Breast epithelium (tissue), 3 donors: ENCODE measurements at regions not wholly inside any gene's neighbourhood (a gene's known extent, or its start where the extent isn't known, plus 50 kb on each side); places are given as distances from the start of the nearest gene placed in this dataset.

Source experiments
- POLR2A ChIP-seq: fragments of 450-650 bp; IDR thresholded peaks from one replicate; pipeline ENCODE4 v1.6.1; 2016; ENCODE audit warnings: antibody characterized with exemption, mild to moderate bottlenecking, moderate library complexity
- TF ChIP-seq, protein P1 (sequence below), 3 donors: fragments of 450-650 bp; IDR thresholded peaks; one replicate each; pipeline ENCODE4 v1.5.1; 2016 to 2017; ENCODE audit warnings: antibody characterized with exemption in 3 of 3, mild to moderate bottlenecking in 3 of 3, moderate library complexity in 3 of 3

DNA sequence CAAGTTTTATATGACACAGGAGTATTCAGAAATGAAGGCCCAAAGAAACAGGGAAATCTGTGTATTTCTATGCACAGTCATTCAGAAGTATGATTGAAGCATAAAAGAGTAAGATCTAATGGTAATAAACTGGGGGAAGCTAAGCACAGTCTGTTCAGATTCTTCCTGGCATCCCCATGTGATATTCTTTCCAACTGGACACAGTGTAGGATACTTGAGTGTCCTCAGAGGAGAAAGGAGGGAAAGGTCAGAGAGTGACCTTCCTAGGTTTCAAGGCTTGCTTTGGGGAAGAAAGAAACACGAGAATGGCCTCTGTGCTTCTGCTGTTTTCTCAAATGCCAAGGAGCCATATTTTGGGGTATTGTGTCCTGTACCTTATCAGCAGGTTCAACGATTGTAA lies 1798.4 kb upstream of the WWC1 start:
- TF ChIP-seq, protein P1, sequence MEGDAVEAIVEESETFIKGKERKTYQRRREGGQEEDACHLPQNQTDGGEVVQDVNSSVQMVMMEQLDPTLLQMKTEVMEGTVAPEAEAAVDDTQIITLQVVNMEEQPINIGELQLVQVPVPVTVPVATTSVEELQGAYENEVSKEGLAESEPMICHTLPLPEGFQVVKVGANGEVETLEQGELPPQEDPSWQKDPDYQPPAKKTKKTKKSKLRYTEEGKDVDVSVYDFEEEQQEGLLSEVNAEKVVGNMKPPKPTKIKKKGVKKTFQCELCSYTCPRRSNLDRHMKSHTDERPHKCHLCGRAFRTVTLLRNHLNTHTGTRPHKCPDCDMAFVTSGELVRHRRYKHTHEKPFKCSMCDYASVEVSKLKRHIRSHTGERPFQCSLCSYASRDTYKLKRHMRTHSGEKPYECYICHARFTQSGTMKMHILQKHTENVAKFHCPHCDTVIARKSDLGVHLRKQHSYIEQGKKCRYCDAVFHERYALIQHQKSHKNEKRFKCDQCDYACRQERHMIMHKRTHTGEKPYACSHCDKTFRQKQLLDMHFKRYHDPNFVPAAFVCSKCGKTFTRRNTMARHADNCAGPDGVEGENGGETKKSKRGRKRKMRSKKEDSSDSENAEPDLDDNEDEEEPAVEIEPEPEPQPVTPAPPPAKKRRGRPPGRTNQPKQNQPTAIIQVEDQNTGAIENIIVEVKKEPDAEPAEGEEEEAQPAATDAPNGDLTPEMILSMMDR (IDR thresholded peaks at IDR 0.05), result no peak
- TF ChIP-seq POLR2A, result no peak
